Liver (tissue), 8 donors: ENCODE measurements at regions not wholly inside any gene's neighbourhood (a gene's known extent, or its start where the extent isn't known, plus 50 kb on each side); places are given as distances from the start of the nearest gene placed in this dataset.

ENCODE experiments used
- DNase-seq: peaks from one replicate; pipeline ENCODE4 v3.0.0-alpha.2; 2017; ENCODE audit warnings: low spot score
- H3K27ac ChIP-seq, 2 donors: one replicate each; pipeline ENCODE4 v1.7.0; 2013; ENCODE audit warnings: inconsistent platforms in 2 of 2, low read length in 2 of 2, control low read depth in 1 of 2, low read depth in 1 of 2, mild to moderate bottlenecking in 1 of 2
- H3K27me3 ChIP-seq, 4 donors: one replicate each; pipeline versions ENCODE4 v1.6.1 to v1.7.0; 2013; ENCODE audit warnings: low read length in 3 of 4, inconsistent platforms in 1 of 4, mild to moderate bottlenecking in 1 of 4, moderate library complexity in 1 of 4; ENCODE audit not compliant: control insufficient read depth in 4 of 4, insufficient read depth in 4 of 4
- H3K36me3 ChIP-seq, 4 donors: one replicate each; pipeline versions ENCODE4 v1.6.1 to v1.7.0; 2013; ENCODE audit warnings: low read length in 3 of 4, mild to moderate bottlenecking in 3 of 4, low read depth in 1 of 4, moderate library complexity in 1 of 4; ENCODE audit not compliant: control insufficient read depth in 4 of 4, insufficient read depth in 3 of 4
- H3K4me1 ChIP-seq, 4 donors: one replicate each; pipeline versions ENCODE4 v1.6.1 to v1.7.0; 2013; ENCODE audit warnings: low read length in 3 of 4, mild to moderate bottlenecking in 3 of 4, moderate library complexity in 1 of 4; ENCODE audit not compliant: control insufficient read depth in 4 of 4, insufficient read depth in 4 of 4
- H3K4me3 ChIP-seq, 3 donors: one replicate each; pipeline versions ENCODE4 v1.6.1 to v1.7.0; 2013; ENCODE audit warnings: low read length in 3 of 3, control low read depth in 1 of 3, low read depth in 1 of 3, mild to moderate bottlenecking in 1 of 3
- H3K9ac ChIP-seq, 2 donors: one replicate each; pipeline ENCODE4 v1.7.0; 2013; ENCODE audit warnings: low read length in 2 of 2, mild to moderate bottlenecking in 2 of 2, moderate library complexity in 2 of 2, control low read depth in 1 of 2, low read depth in 1 of 2
- H3K9me3 ChIP-seq, 4 donors: one replicate each; pipeline versions ENCODE4 v1.6.1 to v1.7.0; 2013; ENCODE audit warnings: low read length in 3 of 4; ENCODE audit not compliant: control insufficient read depth in 4 of 4
- ATF3 ChIP-seq: IDR thresholded peaks from 2 replicates; pipeline ENCODE4 v1.6.1; 2016; ENCODE audit warnings: antibody characterized with exemption
- CTCF ChIP-seq: fragments of 150-350 bp; IDR thresholded peaks from 2 replicates; pipeline ENCODE4 v1.5.1; 2017; ENCODE audit warnings: improper control_type of control experiment, low read depth, low read length; ENCODE audit not compliant: missing input control
- EGR1 ChIP-seq, 2 donors: IDR thresholded peaks; 2 replicates each; pipeline ENCODE4 v1.6.1; 2016 to 2018; ENCODE audit warnings: antibody characterized with exemption in 2 of 2, low read depth in 2 of 2
- FOXA2 ChIP-seq: IDR thresholded peaks from 2 replicates; pipeline ENCODE4 v1.6.1; 2016; ENCODE audit warnings: antibody characterized with exemption
- GABPA ChIP-seq, 2 donors: IDR thresholded peaks in 1 of 2; conservative IDR thresholded peaks in 1 of 2; 2 replicates each; pipeline ENCODE4 v1.6.1; 2016; ENCODE audit warnings: antibody characterized with exemption in 2 of 2, mild to moderate bottlenecking in 1 of 2, moderate library complexity in 1 of 2
- HNF4A ChIP-seq, 2 donors: conservative IDR thresholded peaks; 2 replicates each; pipeline ENCODE4 v1.6.1; 2016; ENCODE audit warnings: antibody characterized with exemption in 2 of 2, mild to moderate bottlenecking in 2 of 2
- HNF4G ChIP-seq: IDR thresholded peaks from 2 replicates; pipeline ENCODE4 v1.6.1; 2016; ENCODE audit warnings: antibody characterized with exemption
- JUND ChIP-seq, 2 donors: IDR thresholded peaks; 2 replicates each; pipeline ENCODE4 v1.6.1; 2016; ENCODE audit warnings: antibody characterized with exemption in 2 of 2
- NR2F2 ChIP-seq: IDR thresholded peaks from 2 replicates; pipeline ENCODE4 v1.6.1; 2016; ENCODE audit warnings: antibody characterized with exemption
- RAD21 ChIP-seq, 2 donors: IDR thresholded peaks; 2 replicates each; pipeline ENCODE4 v1.6.1; 2016; ENCODE audit warnings: antibody characterized with exemption in 2 of 2, mild to moderate bottlenecking in 2 of 2
- RXRA ChIP-seq, 2 donors: IDR thresholded peaks; 2 replicates each; pipeline ENCODE4 v1.6.1; 2017 to 2018; ENCODE audit warnings: antibody characterized with exemption in 2 of 2, mild to moderate bottlenecking in 1 of 2
- SP1 ChIP-seq: IDR thresholded peaks from 2 replicates; pipeline ENCODE4 v1.6.1; 2018; ENCODE audit warnings: antibody characterized with exemption, mild to moderate bottlenecking
- TAF1 ChIP-seq: conservative IDR thresholded peaks from 2 replicates; pipeline ENCODE4 v1.6.1; 2016; ENCODE audit warnings: antibody characterized with exemption, mild to moderate bottlenecking
- YY1 ChIP-seq: IDR thresholded peaks from 2 replicates; pipeline ENCODE4 v1.6.1; 2016; ENCODE audit warnings: antibody characterized with exemption, mild to moderate bottlenecking
- ZBTB33 ChIP-seq: IDR thresholded peaks from 2 replicates; pipeline ENCODE4 v1.6.1; 2016; ENCODE audit warnings: antibody characterized with exemption
- WGBS: extraction: QIAGEN DNeasy Blood & Tissue Kit; methylation state at CpG from one replicate; pipeline ENCODE4 v1.1.7; 2013; 5-methylcytosine and 5-hydroxymethylcytosine counted together
- TF ChIP-seq, protein P1 (sequence below): IDR thresholded peaks from 2 replicates; pipeline ENCODE4 v1.6.1; 2016; ENCODE audit warnings: antibody characterized with exemption
- TF ChIP-seq, protein P2 (sequence below): IDR thresholded peaks from 2 replicates; pipeline ENCODE4 v1.6.1; 2016; ENCODE audit warnings: antibody characterized with exemption, mild to moderate bottlenecking
- donor health status: healthy.
- donor health status: healthy.
- donor health status: healthy.
- donor health status: healthy.
- donor health status: healthy.

GRCh38 chr2:53561155-53561554, 206.4 kb upstream of the CHAC2 start:
- no peaks in the 10 kb centered on the region for H3K9me3 ChIP-seq
- 62% methylated on average over 4 of the region's 4 CpGs for WGBS
- TF ChIP-seq HNF4A (conservative IDR thresholded peaks at IDR 0.05) (no peak), JUND (IDR thresholded peaks at IDR 0.05) (no peak), ZBTB33 (no peak), NR2F2 (no peak), HNF4G (no peak), GABPA (IDR thresholded peaks at IDR 0.05 in 1 of 2, conservative IDR thresholded peaks at IDR 0.05 in 1 of 2) (no peak), RAD21 (IDR thresholded peaks at IDR 0.05) (no peak), YY1 (no peak), SP1 (no peak), ATF3 (no peak), FOXA2 (no peak), CTCF (no peak), RXRA (IDR thresholded peaks at IDR 0.05) (no peak), TAF1 (no peak), EGR1 (IDR thresholded peaks at IDR 0.05; ENCODE audit: low read depth in 2 of 2) (no peak)
- TF ChIP-seq, protein P1, sequence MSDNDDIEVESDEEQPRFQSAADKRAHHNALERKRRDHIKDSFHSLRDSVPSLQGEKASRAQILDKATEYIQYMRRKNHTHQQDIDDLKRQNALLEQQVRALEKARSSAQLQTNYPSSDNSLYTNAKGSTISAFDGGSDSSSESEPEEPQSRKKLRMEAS, result no peak
- TF ChIP-seq, protein P2, sequence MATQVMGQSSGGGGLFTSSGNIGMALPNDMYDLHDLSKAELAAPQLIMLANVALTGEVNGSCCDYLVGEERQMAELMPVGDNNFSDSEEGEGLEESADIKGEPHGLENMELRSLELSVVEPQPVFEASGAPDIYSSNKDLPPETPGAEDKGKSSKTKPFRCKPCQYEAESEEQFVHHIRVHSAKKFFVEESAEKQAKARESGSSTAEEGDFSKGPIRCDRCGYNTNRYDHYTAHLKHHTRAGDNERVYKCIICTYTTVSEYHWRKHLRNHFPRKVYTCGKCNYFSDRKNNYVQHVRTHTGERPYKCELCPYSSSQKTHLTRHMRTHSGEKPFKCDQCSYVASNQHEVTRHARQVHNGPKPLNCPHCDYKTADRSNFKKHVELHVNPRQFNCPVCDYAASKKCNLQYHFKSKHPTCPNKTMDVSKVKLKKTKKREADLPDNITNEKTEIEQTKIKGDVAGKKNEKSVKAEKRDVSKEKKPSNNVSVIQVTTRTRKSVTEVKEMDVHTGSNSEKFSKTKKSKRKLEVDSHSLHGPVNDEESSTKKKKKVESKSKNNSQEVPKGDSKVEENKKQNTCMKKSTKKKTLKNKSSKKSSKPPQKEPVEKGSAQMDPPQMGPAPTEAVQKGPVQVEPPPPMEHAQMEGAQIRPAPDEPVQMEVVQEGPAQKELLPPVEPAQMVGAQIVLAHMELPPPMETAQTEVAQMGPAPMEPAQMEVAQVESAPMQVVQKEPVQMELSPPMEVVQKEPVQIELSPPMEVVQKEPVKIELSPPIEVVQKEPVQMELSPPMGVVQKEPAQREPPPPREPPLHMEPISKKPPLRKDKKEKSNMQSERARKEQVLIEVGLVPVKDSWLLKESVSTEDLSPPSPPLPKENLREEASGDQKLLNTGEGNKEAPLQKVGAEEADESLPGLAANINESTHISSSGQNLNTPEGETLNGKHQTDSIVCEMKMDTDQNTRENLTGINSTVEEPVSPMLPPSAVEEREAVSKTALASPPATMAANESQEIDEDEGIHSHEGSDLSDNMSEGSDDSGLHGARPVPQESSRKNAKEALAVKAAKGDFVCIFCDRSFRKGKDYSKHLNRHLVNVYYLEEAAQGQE, result no peak

More at GRCh38 chr2:53561155-53561554, 206.4 kb upstream of the CHAC2 start:
- H3K36me3 ChIP-seq, result no peaks in the 10 kb centered on the region
- H3K27me3 ChIP-seq, result no peaks in the 10 kb centered on the region
- no peak overlapping the region for H3K4me3 ChIP-seq
- no peak for DNase-seq
- no peaks in the 10 kb centered on the region for H3K4me1 ChIP-seq
- H3K27ac ChIP-seq, result no peak overlapping the region
- no peak overlapping the region for H3K9ac ChIP-seq
